Activated CD4-positive, alpha-beta T cell treated with anti-CD3 and anti-CD28 coated beads, Interleukin-10, Interleukin-2, amounts not matched to agents 100 ng/mL and 50 ng/mL, durations not matched to agents 16 hours and 8 hours (primary cell): ENCODE measurements at regions not wholly inside any gene's neighbourhood (a gene's known extent, or its start where the extent isn't known, plus 50 kb on each side); places are given as distances from the start of the nearest gene placed in this dataset.
A peak's percentile ranks its signal among the peaks of the same experiment; 100 is the strongest.

Source experiments
- DNase-seq: peaks from one replicate; pipeline ENCODE4 v3.0.0-alpha.2; 2020

GRCh38 chr5:54927097-54927746 lies 58.2 kb downstream of the ESM1 start:
- DNase-seq: peak; percentile 72

GRCh38 chr5:54924487-54924886 lies 60.9 kb downstream of the ESM1 start:
- DNase-seq: no peak

- DNase-seq: no peak
Observed at GRCh38 chr5:54917323-54917722, 68.1 kb downstream of the ESM1 start.

- no peak for DNase-seq
Observed at GRCh38 chr5:54915466-54916027, 69.8 kb downstream of the ESM1 start.

- DNase-seq: no peak
Observed at GRCh38 chr5:54912021-54912420, 73.4 kb downstream of the ESM1 start.

- DNase-seq: no peak
Observed at GRCh38 chr5:54909911-54910870, 75.2 kb downstream of the ESM1 start.

GRCh38 chr5:54908774-54909525 lies 76.4 kb downstream of the ESM1 start:
- no peak for DNase-seq

GRCh38 chr5:54905942-54906537 lies 79.4 kb downstream of the ESM1 start:
- DNase-seq: peak; percentile 72

GRCh38 chr5:54905246-54905795 lies 80.1 kb downstream of the ESM1 start:
- DNase-seq: no peak

- DNase-seq: no peak
Observed at GRCh38 chr5:54904425-54904824, 81.0 kb downstream of the ESM1 start.

- DNase-seq: peak; percentile 92
Observed at GRCh38 chr5:54902791-54903473, 82.5 kb downstream of the ESM1 start.

- peak; percentile 21 for DNase-seq
Observed at GRCh38 chr5:54900984-54901725, 84.2 kb downstream of the ESM1 start.

- DNase-seq: no peak
Observed at GRCh38 chr5:54897001-54897400, 88.4 kb downstream of the ESM1 start.

GRCh38 chr5:54895816-54896341 lies 89.5 kb downstream of the ESM1 start:
- peak; percentile 35 for DNase-seq

GRCh38 chr5:54894957-54895815 lies 90.2 kb downstream of the ESM1 start:
- DNase-seq: no peak

- no peak for DNase-seq
Observed at GRCh38 chr5:54889826-54890225, 95.6 kb downstream of the ESM1 start.

GRCh38 chr5:54887663-54888062 lies 97.7 kb downstream of the ESM1 start:
- no peak for DNase-seq

GRCh38 chr5:54886866-54887265 lies 98.5 kb downstream of the ESM1 start:
- DNase-seq: no peak

- no peak for DNase-seq
Observed at GRCh38 chr5:54885636-54886035, 99.8 kb downstream of the ESM1 start.

GRCh38 chr5:54884195-54884536 lies 101.2 kb downstream of the ESM1 start:
- no peak for DNase-seq
